Breast epithelium (tissue), 4 donors: ENCODE measurements at regions not wholly inside any gene's neighbourhood (a gene's known extent, or its start where the extent isn't known, plus 50 kb on each side); places are given as distances from the start of the nearest gene placed in this dataset.
"Not testable (repeated sequence)": the region's sequence is repeated elsewhere in the genome, so short reads cannot be mapped to it uniquely, and the experiment has no call there.

ENCODE experiments used
- DNase-seq, 2 donors: peaks; one replicate each; pipeline ENCODE4 v3.0.0-alpha.2; 2019; ENCODE audit warnings: low spot score in 2 of 2
- H3K27ac ChIP-seq, 2 donors: fragments of 200-600 bp; sonication (generic) in 1 of 2; one replicate each; pipeline ENCODE4 v1.5.1; 2016 to 2019; ENCODE audit warnings: mild to moderate bottlenecking in 1 of 2
- H3K27me3 ChIP-seq, 2 donors: fragments of 200-600 bp; sonication (generic) in 1 of 2; one replicate each; pipeline versions ENCODE4 v1.5.1 to v1.6.0; 2017 to 2019; ENCODE audit warnings: control low read depth in 1 of 2, mild to moderate bottlenecking in 1 of 2
- H3K36me3 ChIP-seq: fragments of 200-600 bp; one replicate; pipeline ENCODE4 v1.5.1; 2019
- H3K4me1 ChIP-seq, 2 donors: fragments of 200-600 bp; sonication (generic); one replicate each; pipeline ENCODE4 v1.5.1; 2016 to 2019; ENCODE audit warnings: control low read depth in 1 of 2
- H3K4me3 ChIP-seq, 3 donors: fragments of 200-600 bp; sonication (generic); 1 replicate in 2 of 3; 2 replicates in 1 of 3; pipeline ENCODE4 v1.5.1; 2016 to 2019; ENCODE audit warnings: mild to moderate bottlenecking in 3 of 3, moderate library complexity in 2 of 3
- H3K9me3 ChIP-seq, 2 donors: fragments of 200-600 bp; sonication (generic) in 1 of 2; one replicate each; pipeline ENCODE4 v1.5.1; 2016 to 2019; ENCODE audit warnings: control low read depth in 1 of 2
- CTCF ChIP-seq, 3 donors: fragments of 450-650 bp; IDR thresholded peaks; one replicate each; pipeline ENCODE4 v1.5.1; 2016 to 2017; ENCODE audit warnings: antibody characterized with exemption in 3 of 3, mild to moderate bottlenecking in 3 of 3, moderate library complexity in 3 of 3
- POLR2A ChIP-seq: fragments of 450-650 bp; IDR thresholded peaks from one replicate; pipeline ENCODE4 v1.6.1; 2016; ENCODE audit warnings: antibody characterized with exemption, mild to moderate bottlenecking, moderate library complexity
- POLR2AphosphoS5 ChIP-seq, 3 donors: sonication (generic); formaldehyde crosslinking; IDR thresholded peaks; one replicate each; pipeline ENCODE4 v1.6.1; 2017; ENCODE audit warnings: antibody characterized with exemption in 3 of 3
- intact Hi-C: fragments of 100-400 bp; cut with DNase I; formaldehyde crosslinking; loops from one replicate; pipeline ENCODE4 v1.15.1; 2023; ENCODE audit warnings: low total_unique reads

- no peaks in the 10 kb centered on the region for H3K36me3 ChIP-seq
- H3K4me3 ChIP-seq = no peak overlapping the region
These were observed 141.3 kb upstream of the THUMPD2 start for GRCh38 chr2:39920307-39920801.

GRCh38 chr2:39919511-39920306, 140.7 kb upstream of the THUMPD2 start:
- TF ChIP-seq POLR2A (no peak), CTCF (IDR thresholded peaks at IDR 0.05) (no peak), POLR2AphosphoS5 (IDR thresholded peaks at IDR 0.05) (no peak)
- H3K4me3 ChIP-seq = no peak overlapping the region
- H3K27me3 ChIP-seq = no peaks in the 10 kb centered on the region
- no peaks in the 10 kb centered on the region for H3K36me3 ChIP-seq
- intact Hi-C loops = loop anchor here (10.0 kb wide), 1 partner anchor 1855 kb away; no protein-coding TSS in a partner anchor
- H3K27ac ChIP-seq = no peak overlapping the region
- DNase-seq = no peak
- no peaks in the 10 kb centered on the region for H3K9me3 ChIP-seq
- H3K4me1 ChIP-seq = no peaks in the 10 kb centered on the region

More at GRCh38 chr2:39920307-39920801, 141.3 kb upstream of the THUMPD2 start:
- intact Hi-C loops = no loop called here
- no peak for TF ChIP-seq CTCF (IDR thresholded peaks at IDR 0.05)
- no peak for TF ChIP-seq POLR2AphosphoS5 (IDR thresholded peaks at IDR 0.05)
- no peak for TF ChIP-seq POLR2A
- Histone ChIP-seq H3K9me3 (no peaks in the 10 kb centered on the region), H3K27ac (no peak overlapping the region), H3K4me1 (no peaks in the 10 kb centered on the region), H3K27me3 (no peaks in the 10 kb centered on the region)
- DNase-seq = no peak

- intact Hi-C loops = loop anchor here (10.0 kb wide), 1 partner anchor 1856 kb away; no protein-coding TSS in a partner anchor
- DNase-seq = no peak
- Histone ChIP-seq H3K27me3 (no peaks in the 10 kb centered on the region), H3K9me3 (no peaks in the 10 kb centered on the region), H3K4me3 (no peak overlapping the region), H3K4me1 (no peaks in the 10 kb centered on the region), H3K36me3 (no peaks in the 10 kb centered on the region), H3K27ac (no peak overlapping the region)
- TF ChIP-seq POLR2AphosphoS5 (IDR thresholded peaks at IDR 0.05) (no peak), POLR2A (no peak), CTCF (IDR thresholded peaks at IDR 0.05) (no peak)
These were observed 139.8 kb upstream of the THUMPD2 start for GRCh38 chr2:39918886-39919285.

GRCh38 chr2:39917371-39917770, 138.3 kb upstream of the THUMPD2 start:
- H3K27me3 ChIP-seq, H3K4me1 ChIP-seq, H3K4me3 ChIP-seq, H3K36me3 ChIP-seq, H3K27ac ChIP-seq, H3K9me3 ChIP-seq, DNase-seq: not testable (repeated sequence)
- intact Hi-C loops = loop anchor here (10.0 kb wide), 1 partner anchor 1857 kb away; no protein-coding TSS in a partner anchor

GRCh38 chr2:39914949-39915348, 135.9 kb upstream of the THUMPD2 start:
- DNase-seq = no peak
- Histone ChIP-seq H3K27me3 (no peaks in the 10 kb centered on the region), H3K4me1 (no peaks in the 10 kb centered on the region), H3K9me3 (no peaks in the 10 kb centered on the region), H3K4me3 (no peak overlapping the region), H3K36me3 (no peaks in the 10 kb centered on the region), H3K27ac (no peak overlapping the region)
- TF ChIP-seq POLR2A = no peak
- no peak for TF ChIP-seq CTCF (IDR thresholded peaks at IDR 0.05)
- no peak for TF ChIP-seq POLR2AphosphoS5 (IDR thresholded peaks at IDR 0.05)
- intact Hi-C loops = loop anchor here (10.0 kb wide), 1 partner anchor 1860 kb away; no protein-coding TSS in a partner anchor
